MM.1S (cell line): ENCODE measurements at regions not wholly inside any gene's neighbourhood (a gene's known extent, or its start where the extent isn't known, plus 50 kb on each side); places are given as distances from the start of the nearest gene placed in this dataset.
"Not testable (repeated sequence)": the region's sequence is repeated elsewhere in the genome, so short reads cannot be mapped to it uniquely, and the experiment has no call there.

Source experiments
- CTCF ChIP-seq: fragments of 300-600 bp; sonication (generic); IDR thresholded peaks from 2 replicates; pipeline ENCODE4 v1.5.1; 2016; ENCODE audit warnings: antibody characterized with exemption, low read length, mixed read lengths
- EZH2 ChIP-seq: fragments of 300-600 bp; sonication (generic); optimal IDR thresholded peaks from 2 replicates; pipeline ENCODE3; 2017; ENCODE audit warnings: low read depth, mild to moderate bottlenecking, antibody characterized with exemption, low read length, mixed read lengths
- EZH2phosphoT487 ChIP-seq: fragments of 300-600 bp; sonication (generic); IDR thresholded peaks from 2 replicates; pipeline ENCODE4 v1.6.1; 2018; ENCODE audit warnings: antibody characterized with exemption, low read length

DNA sequence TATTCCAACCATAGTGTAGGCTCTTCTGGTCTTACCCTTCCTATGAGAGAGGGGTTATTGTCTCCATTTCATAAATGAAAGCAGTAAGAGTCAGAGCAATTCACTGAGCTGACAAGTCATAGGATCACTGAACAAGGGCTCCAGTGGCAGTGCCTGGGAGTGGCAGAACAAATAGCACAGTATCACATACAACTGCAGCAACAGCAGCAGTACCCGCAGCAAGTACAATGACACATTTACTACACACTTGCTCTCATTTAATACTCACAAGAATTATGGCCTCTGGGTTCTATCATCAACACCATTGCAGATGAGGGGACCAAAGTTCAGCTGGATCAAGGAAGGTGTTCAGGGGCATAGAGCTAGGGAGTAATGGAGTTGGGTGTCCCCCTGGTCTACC is 218.8 kb downstream of the BCL2L11 start:
- TF ChIP-seq CTCF, EZH2phosphoT487, EZH2: not testable (repeated sequence)
